SHP77 treated with DMSO at 0.1 percent for 48 hours (cell line): ENCODE measurements at regions not wholly inside any gene's neighbourhood (a gene's known extent, or its start where the extent isn't known, plus 50 kb on each side); places are given as distances from the start of the nearest gene placed in this dataset.
"Not testable (repeated sequence)": the region's sequence is repeated elsewhere in the genome, so short reads cannot be mapped to it uniquely, and the experiment has no call there.

Experiments used
- DNase-seq: peaks from one replicate; lab custom pipeline; 2025; lab: John Stamatoyannopoulos, UW

DNA sequence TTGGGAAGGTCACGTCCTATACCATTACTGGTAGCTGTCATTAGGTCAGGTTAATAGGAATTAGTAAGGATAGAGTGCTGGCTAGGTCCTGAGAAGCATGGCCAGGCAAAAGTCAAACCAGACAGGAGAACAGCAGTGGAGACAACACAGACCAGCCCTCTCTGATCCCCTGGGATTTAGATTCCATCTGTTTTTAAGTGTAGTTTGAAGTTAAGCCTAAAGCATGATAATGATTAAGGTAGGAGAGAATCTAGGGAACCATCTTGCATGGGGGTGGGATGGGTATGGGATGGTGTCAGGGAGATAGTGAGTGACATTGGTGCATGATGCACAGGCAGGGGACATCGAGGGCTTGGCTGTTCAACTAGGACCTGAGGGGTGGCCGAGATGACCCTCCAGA is 96.6 kb downstream of the MYCN start:
- no peak for DNase-seq

DNA sequence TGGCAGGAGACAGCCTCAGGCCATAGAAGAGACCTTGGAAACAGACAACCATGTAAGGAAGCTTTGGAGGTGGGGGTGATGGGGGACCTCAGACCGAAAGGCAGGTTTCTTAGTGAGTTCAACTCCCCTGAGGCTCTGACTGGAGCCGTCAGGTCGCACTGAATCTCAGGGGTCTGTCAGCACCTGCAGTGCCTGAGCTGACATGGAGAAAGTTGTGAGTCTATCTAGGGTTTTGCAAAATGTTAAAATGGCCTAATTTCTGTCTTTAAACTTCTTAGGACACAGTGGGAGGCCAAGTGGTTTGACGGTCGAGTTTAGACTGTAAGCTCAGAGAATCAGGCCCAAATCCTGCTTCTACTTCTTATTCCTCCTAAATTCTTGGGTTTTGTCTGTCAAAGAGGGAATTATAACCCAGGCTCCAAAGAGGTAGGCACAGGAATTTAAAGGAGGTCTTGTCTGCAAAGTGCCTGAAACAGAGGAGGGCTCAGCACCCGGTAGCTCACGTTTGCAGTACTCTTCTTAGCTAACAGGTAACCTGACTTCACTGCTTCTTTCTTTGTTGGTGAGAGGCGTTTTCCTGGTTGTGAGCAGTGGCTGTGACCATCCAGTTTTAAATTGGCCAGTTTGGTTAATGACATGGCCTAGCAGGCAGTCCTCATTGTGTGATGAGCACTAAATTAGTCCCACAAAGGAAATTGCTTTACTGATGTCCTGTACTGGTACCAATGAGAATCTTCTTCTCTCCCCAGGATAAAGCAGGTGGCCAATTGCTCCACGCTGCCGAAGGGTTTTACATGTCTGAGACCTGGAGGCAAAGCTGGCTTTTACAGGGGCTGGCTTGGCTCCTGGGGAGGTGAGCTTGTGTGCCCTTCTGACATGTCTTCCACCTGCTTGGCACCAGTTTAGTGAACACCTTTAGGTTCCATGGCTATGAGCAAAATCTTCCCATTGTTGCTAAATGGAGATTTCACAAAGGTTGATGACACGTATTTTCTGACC is 95.7 kb downstream of the MYCN start:
- no peak for DNase-seq

DNA sequence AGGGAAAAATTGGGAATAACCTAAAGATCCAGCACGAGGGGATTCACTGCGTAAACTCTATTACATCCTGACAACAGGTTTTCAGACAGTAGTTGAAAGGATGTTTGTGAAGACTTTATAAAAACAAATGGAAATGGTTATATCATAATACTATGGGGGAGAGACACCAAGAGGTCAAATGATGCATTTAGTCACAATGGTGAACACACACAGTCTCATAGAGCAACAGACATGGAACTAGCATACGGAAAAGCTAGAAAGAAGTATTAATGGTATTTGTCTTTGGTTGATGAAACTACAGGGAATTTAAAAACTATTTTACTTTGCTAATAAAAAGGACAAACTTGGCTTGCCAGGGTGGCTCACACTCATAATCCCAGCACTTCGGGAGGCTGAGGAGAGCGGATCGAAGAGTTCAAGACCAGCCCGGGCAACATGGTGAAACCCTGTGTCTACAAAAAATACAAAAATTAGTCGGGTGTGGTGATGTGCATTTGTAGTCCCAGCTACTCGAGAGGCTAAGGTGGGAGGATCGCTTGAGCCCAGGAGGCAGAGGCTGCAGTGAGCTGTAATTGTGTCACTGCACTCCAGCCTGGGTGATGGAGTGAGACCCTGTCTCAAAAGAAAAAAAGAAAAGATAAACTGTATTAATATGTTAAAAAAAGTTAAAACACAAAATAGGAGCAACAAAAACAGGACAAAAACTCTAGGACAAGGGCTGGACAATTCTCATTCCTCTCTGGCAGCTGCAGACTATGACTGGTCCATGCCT is 94.8 kb downstream of the MYCN start:
- DNase-seq = no peak

DNA sequence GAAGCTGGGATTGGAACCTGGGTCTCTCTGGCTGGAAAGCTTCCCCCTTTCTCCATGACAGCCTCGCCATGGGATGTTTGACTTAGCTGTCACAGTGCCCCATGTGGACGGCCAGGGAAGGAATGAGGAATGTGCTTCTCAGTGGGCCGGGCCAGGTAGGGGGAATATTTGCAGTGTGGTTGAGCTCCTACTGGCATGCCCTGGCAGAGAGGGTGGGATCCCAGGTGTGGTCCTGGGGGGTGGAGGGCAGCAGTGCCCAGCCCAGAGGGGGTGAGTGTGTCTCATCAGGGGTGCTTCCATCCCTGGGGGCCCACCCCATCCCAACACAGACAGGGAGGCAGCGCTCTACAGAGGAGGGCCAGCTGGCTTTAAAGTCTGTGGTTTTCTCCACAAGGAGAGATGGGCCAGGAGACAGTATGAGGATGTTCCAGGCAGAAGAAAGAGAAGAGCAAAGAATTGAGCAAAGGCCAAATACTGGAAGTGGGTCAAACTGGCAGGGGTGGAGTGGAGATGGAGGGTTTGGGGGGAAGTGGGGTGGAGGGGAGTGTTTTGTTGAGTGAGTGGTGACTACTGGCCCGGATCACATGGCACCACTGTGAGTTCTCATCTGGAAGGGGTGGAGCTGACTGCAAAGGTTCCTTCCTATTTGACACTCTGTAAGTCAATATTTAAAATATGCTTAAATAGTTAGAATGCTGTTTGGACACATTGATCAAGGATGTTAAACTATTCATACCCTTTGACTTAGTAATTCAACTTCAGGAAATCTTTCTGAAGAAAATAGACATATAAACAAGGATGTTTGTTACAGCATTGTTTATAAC is 94.0 kb downstream of the MYCN start:
- no peak for DNase-seq

DNA sequence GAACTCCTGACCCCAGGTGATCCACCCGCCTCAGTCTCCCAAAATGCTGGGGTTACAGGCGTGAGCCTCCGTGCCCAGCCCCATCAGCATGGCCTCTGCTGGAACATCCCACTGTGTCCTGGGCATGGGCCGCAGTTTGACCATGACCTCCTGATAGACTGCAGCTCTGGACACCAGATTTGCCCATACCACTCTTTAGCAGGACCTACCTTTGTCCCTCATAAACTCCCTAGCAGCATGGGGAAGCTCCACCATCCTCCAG is 92.6 kb downstream of the MYCN start:
- DNase-seq = no peak

DNA sequence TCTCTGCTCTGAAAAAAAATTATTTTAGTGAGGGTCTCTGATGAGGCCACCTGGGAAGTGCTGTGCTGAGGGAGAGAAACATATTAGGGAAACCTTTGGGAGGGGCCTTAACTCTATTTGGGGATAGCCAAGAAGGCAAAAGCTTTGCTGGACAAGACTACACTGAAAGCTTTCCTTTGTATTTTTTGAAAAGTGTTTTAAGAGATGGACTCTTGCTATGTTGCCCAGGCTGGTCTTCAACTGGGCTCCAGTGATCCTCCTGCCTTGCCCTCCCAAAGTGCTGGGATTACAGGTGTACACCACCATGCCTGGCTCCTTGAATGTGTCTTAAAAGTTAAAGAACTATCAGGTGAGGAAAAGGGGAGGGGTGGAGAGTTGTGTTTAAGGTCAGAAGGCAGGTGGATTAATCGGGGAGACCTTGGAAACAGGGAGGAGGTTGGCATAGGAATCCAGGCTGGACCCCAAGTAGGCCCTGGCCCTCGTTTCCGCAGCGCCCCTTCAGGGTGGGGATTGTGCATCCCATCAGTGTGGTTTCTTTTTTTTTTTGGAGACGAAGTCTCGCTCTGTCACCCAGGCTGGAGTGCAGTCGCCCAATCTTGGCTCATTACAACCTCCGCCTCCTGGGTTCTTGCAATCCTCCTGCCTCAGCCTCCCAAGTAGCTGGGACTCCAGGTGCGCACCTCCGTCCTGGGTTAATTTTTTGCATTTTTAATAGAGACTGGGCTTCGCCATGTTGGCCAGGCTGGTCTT is 92.1 kb downstream of the MYCN start:
- no peak for DNase-seq

DNA sequence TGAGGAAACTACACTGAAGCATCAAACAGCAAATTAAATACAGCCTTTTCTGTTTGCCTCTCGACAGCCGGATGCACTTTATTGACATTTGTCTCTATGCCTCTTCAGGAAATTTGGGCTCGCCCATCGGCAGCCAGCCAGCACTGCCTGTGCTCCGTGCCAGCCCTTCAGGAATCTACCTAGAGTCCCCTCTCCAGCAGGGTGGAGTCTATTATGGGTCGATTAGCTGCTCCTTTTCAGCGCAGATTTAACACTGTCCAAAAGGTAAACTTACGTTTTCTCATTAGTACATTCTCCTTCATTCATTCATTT is 91.5 kb downstream of the MYCN start:
- DNase-seq = peak; percentile 48

DNA sequence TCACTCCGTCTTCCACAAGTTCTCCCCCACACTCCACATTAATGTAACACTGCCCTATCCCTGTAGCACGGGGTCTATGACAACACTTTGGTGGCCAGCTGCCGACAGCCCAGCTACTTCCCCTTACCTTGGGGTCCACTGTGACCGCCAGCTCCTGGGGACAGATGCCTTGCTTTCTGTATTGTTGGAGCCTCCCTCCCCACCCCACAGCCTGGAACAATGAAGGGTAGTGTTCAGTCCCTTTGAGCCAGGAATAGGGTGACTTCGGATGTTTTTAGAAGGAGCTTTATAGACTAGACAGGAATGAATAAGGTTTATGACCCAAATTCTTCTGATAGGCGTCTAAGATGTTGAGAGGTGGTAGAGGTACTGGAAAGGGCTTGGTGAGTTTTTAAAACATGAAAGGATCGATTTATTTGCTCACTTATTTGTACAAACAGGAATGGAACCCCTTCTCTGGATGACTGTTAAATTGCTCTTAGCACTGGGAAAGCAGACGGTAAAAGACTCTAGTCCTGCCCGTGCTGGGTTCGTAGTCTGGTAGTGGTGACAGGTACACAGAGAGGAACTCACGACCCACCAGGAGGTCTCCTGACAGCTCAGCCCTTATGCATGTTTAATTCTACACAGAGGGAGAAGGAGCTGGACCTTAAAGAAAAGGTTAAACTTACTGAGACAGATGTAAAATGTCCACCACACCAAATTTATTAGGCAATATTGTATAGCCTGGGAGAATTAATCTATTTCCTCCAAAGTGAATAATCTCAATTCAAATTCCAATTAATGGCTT is 90.9 kb downstream of the MYCN start:
- DNase-seq = no peak

DNA sequence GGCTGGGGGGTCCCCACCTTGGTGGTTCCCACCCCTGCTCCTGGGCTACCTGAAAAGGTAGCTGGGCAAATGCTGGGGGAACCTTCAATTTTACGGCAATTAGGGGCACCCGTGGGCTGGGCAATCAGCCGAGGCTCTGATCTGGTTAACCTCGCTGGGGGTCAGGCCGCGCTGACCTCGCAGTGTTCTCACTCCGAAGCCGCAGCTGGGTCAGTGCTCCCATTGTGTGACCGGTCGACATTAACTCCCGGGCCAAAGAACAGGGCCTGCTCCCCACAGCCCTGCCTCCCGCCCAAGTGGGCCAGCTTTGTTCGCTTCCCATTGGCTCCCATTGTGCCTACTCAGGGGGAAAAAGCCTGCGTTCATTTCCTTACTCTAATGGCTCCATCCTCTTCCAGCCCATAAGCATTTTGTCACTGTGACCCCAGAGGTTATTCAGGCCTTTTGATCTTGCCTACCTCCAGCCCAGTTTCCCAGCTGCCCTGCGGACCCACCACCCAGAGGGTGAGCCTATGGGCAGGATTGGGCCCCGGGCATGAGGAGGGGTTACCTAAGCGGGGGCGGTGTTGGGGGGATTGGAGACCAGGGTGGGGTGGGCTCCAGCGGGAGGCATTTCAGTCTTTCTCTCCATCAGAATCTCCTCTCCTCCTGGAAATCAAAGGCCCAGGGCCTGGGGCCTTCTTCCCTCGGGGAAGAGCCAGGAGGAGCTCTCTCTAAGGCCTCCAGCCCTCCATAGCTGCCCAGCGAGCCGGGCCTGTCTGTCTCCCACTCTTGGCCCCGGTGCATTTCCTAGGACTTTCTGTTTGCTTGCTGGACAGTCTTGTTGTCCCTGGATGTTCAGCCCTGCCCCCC is 90.1 kb downstream of the MYCN start:
- no peak for DNase-seq

DNA sequence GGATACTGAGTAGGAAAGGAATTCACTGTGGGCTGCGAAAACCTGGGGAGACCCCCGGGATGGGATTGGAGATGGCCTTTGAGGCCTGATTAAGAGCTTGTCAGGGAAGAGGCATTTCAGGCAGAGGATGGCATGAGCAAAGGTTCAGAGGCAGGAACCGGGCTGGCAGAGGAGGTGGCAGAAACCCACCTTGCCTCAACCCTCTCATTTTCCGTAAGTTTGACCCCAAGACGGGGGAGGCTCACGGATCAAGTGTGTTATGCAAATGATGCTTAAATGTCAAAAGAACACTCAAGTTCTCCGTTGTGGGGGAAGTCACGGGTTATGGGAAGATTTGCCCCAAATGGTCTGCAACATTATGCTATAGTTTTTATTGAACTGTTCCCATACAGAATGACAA is 88.3 kb downstream of the MYCN start:
- DNase-seq = no peak

DNA sequence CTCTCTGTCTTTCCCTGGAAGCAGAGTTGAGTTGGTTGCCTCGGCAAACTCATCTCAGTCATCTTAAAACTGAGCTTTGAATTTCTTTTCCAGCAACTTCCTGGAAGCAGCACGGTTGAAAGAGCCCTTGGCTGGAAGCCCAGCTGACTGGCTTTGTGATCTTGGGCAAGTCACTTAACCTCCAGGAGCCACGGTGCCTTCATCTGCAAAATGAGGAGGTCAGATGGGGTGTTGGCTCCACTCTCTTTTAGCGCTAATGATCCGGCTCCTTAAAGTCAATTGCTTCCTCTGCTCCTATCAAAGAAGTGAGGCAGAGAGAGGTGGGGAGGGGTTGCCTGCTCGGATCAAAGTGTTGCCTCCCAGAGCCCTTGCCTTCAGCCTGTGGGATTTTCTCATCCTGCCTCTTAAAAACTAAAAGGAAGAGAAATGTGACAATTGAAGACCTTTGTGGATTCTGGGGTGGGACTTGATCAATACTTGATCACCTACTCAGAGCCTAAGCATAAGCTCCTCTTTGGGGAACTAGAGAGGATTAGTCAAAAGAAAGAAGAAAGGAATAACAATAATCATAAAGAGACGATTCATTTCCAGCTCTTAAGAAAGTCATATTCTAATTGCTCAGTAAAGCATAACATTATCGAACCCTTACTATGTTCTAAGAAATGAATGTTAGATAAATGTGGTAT is 86.6 kb downstream of the MYCN start:
- DNase-seq = no peak

DNA sequence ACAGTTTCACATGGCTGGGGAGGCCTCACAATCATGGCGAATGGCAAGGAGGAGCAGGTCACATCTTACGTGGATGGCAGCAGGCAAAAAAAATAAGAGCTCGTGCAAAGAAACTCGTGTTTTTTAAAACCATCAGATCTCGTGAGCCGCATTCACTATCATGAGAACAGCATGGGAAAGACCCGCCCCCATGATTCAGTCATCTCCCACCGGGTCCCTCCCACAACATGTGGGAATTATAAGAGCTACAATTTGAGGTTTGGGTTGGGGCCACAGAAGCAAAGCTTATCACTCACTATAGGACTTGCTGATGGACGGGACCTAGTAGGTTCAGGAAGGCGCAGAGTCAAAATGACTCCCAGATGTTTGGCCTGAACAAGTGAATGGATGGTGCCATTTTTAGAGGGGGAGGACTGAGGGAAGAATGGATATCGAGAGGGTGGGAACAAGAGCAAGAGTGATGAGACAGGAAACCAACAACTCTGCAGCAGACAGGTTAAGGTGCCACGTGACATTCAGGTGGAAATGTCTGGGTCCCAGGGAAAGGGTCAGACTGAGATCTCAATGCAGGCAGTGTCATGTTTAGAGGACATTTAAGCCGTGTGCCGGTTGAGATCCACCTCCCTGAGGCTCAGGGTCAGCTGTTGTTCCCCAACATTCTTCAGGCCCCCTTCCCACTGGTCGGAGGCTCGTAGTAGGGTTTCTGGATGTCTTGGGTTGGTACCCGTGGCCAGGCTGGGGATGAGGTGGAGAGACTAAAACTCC is 85.7 kb downstream of the MYCN start:
- DNase-seq = no peak

DNA sequence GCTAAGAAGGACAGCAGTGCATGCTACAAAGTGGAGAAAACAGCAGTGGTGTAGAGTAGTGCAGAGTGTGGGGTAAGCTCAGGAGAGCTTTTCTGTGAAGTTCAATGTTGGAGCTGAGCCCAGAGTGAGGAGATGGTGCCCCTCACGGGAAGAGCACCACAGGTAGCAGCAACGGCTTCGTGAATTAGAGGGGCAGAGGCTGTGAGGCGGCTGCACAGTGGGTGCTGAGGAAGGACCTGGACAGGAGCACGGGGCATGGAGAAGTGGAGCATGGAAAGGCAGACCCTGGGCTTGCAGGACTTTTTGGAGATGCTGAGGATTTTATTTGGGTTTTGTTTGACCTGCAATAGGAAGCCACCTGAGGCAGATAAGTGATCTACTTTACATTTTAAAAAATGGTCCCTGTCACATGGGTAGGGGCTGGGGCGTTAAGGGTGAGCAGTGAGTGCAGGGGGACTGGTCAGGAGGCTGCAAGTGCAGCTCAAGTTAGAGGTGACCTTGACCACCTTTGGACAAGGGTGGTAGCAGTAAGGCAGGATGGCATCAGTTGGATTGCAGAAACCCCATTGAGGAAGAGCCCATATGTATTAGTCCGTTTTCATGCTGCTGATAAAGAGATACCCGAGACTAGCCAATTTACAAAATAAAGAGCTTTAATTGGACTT is 85.0 kb downstream of the MYCN start:
- no peak for DNase-seq

DNA sequence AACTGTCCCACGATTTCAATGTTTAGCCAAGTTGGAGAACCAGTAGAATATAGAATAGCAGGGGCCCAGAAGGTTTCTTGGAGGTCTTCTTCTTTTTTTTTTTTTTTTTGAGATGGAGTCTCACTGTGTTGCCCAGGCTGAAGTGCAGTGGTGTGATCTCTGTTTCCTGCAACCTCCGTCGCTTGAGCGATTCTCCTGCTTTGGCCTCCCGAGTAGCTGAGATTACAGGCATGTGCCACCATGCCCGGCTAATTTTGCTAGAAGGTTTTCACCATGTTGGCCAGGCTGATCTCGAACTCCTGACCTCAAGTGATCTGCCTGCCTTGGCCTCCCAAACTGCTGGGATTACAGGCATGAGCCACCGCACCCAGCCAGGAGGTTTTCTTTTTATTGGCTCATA is 84.3 kb downstream of the MYCN start:
- DNase-seq = not testable (repeated sequence)

DNA sequence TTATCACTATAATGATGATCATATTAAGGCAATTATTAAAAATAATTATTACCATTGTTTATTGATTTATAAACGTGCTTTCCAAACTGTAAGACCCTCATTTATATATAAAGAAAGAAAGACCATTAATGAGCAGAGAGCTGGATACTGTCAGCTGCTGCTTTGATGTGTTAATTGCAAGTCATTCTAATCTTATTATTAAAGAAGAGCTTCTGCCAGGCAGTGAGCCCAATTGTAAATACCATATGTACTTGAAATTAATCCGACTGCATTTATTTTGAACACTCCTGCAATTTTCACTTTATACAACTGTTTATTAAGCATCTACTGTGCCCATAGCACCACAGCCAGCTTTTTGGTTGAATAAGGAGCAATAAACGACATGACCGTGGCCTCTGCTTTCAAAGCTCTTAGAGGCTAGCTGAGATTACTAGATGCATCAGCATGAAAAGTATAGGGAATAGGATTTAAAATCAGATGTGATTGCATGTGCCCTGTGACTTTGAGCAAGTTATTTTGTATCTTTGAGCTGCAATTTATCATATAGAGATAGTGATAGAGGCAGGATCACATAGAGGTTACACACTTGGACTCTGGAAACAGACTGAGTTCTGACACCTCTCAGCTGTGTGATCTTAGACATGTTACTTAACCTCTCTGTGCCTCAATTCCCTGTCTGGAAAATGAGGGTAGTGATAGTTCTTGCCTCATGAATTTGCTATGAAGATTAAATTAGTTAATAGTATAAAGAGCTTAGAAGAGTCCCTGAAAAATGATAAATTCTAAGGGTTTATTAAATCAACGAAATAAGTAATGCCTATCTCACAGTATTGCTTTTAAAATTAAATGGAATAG is 83.4 kb downstream of the MYCN start:
- no peak for DNase-seq

DNA sequence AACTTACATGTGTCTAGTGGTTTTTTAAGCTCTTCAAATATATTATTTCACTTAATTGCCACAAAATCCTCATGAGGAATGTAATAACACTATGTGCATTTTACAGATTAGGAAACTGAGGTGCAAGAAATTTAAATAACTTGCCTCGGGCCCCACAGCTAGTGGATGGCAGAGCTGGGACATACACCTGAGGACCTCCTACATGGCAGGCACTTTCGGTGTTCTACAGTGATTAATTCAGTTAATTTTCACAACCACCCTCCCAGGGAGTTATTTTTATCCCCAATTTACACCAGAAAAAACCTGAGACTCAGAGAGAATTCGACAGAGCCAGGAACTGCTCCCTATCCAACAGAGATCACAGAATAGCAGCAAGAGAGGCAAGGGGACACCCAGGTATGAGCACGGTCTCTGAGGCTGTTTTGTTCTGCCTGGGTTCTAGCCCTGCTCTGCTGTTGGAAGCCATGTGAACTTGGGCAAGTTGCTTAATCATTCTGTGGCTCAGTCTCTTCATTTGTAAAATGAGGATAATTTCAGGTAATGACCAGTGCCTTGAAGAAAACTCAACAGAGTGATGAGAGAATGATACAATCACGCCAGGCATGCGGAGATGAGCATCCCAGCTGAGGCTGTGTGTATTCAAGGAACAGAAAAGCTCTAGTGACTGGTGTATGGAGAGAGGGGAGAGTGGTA is 82.3 kb downstream of the MYCN start:
- DNase-seq = no peak
